Small intestine (tissue), 7 donors: ENCODE measurements at regions not wholly inside any gene's neighbourhood (a gene's known extent, or its start where the extent isn't known, plus 50 kb on each side); places are given as distances from the start of the nearest gene placed in this dataset.
"Not testable (repeated sequence)": the region's sequence is repeated elsewhere in the genome, so short reads cannot be mapped to it uniquely, and the experiment has no call there.

Source experiments
- DNase-seq, 2 donors: peaks; one replicate each; pipeline versions ENCODE4 v3.0.0 to v3.0.0-alpha.2; 2013
- FAIRE-seq: peaks from 2 replicates; lab custom pipeline; 2012; peaks lifted over from hg19 to GRCh38; lab: Jason Lieb, UNC
- H3K27ac ChIP-seq, 3 donors: one replicate each; pipeline ENCODE4 v1.5.1; 2013; ENCODE audit warnings: low read length in 2 of 3, mild to moderate bottlenecking in 2 of 3, control low read depth in 1 of 3, inconsistent platforms in 1 of 3, low read depth in 1 of 3, moderate library complexity in 1 of 3
- H3K27me3 ChIP-seq, 3 donors: one replicate each; pipeline ENCODE4 v1.6.1; 2013; ENCODE audit warnings: low read length in 3 of 3, inconsistent platforms in 1 of 3; ENCODE audit not compliant: control insufficient read depth in 3 of 3, insufficient read depth in 3 of 3
- H3K36me3 ChIP-seq, 3 donors: one replicate each; pipeline ENCODE4 v1.6.1; 2013; ENCODE audit warnings: low read length in 3 of 3, inconsistent platforms in 1 of 3, low read depth in 1 of 3, mild to moderate bottlenecking in 1 of 3, moderate library complexity in 1 of 3; ENCODE audit not compliant: control insufficient read depth in 3 of 3, insufficient read depth in 2 of 3
- H3K4me1 ChIP-seq, 3 donors: one replicate each; pipeline ENCODE4 v1.6.1; 2013; ENCODE audit warnings: low read length in 2 of 3, inconsistent platforms in 1 of 3, low read depth in 1 of 3, mild to moderate bottlenecking in 1 of 3, moderate library complexity in 1 of 3; ENCODE audit not compliant: control insufficient read depth in 3 of 3, insufficient read depth in 2 of 3
- H3K4me3 ChIP-seq, 3 donors: one replicate each; pipeline ENCODE4 v1.5.1; 2013; ENCODE audit warnings: low read length in 3 of 3, control low read depth in 1 of 3, inconsistent platforms in 1 of 3, low read depth in 1 of 3, mild to moderate bottlenecking in 1 of 3, moderate library complexity in 1 of 3
- H3K9me3 ChIP-seq, 2 donors: one replicate each; pipeline ENCODE4 v1.6.1; 2013; ENCODE audit warnings: low read depth in 1 of 2, low read length in 1 of 2; ENCODE audit not compliant: control insufficient read depth in 2 of 2, insufficient read depth in 1 of 2
- WGBS, 3 donors: extraction: QIAGEN DNeasy Blood & Tissue Kit; methylation state at CpG; one replicate each; pipeline ENCODE4 v1.1.7; 2013; 5-methylcytosine and 5-hydroxymethylcytosine counted together
- donor health status: healthy with polysubstance abuse.
- donor health status: control.
- donor health status: control.
- donor health status: Bipolar disorder and iron deficiency.
- donor health status: healthy.

DNA sequence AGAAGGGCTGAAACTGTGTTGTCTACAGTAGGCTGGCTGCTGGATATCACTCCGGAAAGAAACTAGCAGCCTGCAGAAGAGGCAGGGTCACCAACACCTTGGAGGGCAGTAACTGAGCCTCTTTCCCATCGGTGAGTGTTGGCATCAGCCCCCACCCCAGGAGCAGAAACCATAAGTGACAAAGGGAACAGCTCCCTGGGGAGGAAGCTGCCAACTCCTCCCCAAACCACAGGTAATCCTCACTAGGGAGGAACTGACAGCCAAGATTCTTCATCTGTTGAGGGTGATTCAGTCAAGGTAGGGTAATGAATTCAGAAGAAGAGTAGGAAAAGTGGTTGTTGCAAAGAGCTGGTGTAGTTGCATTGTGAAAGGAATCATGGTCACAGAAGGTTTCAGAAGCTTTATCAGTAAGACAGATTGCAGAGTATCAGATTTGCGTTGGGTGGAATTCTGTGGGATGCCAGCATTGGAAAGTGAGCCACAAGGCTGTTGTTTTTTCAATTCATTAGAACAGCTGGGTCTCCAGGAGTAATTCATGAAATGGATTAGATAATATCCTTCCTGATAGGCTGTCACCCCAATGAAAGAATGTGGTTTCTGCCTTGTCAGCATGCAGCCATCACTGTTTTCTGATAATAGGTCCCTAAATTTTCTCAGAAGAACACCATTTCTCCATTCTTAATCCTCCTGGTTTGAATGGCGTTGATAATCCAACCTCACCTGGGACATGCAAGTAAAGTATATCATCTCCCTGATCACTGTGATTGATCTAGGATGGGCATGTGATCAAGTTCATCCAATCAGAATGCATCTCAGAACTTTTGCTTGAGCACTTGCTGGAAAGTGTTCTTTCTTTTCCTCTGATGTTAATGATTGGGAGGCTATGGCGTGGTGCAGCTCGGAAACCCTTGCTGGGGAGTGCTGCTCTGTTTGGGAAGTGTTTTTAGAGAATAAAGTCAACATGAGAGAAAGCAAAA, 75.0 kb upstream of the CTBP2 start:
- FAIRE-seq (no peak), DNase-seq (no peak)
- 73 to 78% (median 76%) methylated on average over 6 of the region's 6 CpGs for WGBS, 3 donors
- no peaks in the 10 kb centered on the region for H3K27me3 ChIP-seq
- no peaks in the 10 kb centered on the region for H3K4me1 ChIP-seq
- H3K27ac ChIP-seq: no peak overlapping the region
- H3K4me3 ChIP-seq: no peak overlapping the region
- H3K36me3 ChIP-seq: no peaks in the 10 kb centered on the region
- peaks cover 0 to 2% of the 10 kb centered on the region in 2 donors for H3K9me3 ChIP-seq

DNA sequence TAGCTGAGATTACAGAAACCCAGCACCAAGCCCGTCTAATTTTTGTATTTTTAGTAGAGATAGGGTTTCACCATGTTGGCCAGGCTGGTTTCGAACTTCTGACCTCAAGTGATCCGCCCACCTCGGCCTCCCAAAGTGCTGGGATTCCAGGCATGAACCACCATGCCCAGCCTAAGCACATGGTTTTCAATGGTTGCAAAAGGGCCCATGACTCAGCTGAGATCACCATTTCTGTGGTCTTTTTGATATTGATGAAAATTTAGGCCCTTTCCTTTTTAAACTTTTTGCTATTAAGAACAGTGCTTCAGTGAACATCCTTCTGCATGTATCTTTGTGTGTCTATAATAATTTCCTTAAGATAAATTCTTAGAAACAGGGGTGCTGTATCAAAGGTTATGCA, 74.2 kb upstream of the CTBP2 start:
- not testable (repeated sequence) for FAIRE-seq, H3K4me1 ChIP-seq, DNase-seq, H3K27ac ChIP-seq, H3K27me3 ChIP-seq, H3K9me3 ChIP-seq, H3K36me3 ChIP-seq, H3K4me3 ChIP-seq
- 68 to 84% (median 82%) methylated on average over 4 of the region's 4 CpGs for WGBS, 3 donors

DNA sequence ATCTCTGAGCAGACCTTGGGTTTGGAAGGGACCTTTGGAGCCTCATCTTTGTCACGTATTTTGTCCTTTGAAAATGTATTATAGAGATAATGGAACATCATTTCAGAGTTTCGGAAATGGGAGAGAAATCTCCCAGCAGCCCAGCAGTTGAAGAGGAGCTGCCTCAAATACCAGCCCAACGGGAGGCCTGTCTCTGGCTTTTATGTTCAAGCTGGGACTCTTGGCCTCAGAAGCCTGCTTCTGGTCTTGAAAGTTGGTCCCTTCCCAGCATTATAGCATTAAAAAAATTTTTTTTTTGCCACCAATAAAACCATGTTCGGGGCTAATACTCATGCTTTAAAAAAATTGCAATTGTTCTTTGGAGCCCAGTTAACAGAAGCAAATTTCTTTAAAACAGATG, 73.4 kb upstream of the CTBP2 start:
- Histone ChIP-seq H3K27me3 (no peaks in the 10 kb centered on the region), H3K4me1 (no peaks in the 10 kb centered on the region), H3K36me3 (no peaks in the 10 kb centered on the region), H3K4me3 (no peak overlapping the region), H3K9me3 (peaks cover 0 to 2% of the 10 kb centered on the region in 2 donors), H3K27ac (no peak overlapping the region)
- DNase-seq (no peak), FAIRE-seq (no peak)
- 77 to 85% (median 78%) methylated on average over 4 of the region's 4 CpGs for WGBS, 3 donors

DNA sequence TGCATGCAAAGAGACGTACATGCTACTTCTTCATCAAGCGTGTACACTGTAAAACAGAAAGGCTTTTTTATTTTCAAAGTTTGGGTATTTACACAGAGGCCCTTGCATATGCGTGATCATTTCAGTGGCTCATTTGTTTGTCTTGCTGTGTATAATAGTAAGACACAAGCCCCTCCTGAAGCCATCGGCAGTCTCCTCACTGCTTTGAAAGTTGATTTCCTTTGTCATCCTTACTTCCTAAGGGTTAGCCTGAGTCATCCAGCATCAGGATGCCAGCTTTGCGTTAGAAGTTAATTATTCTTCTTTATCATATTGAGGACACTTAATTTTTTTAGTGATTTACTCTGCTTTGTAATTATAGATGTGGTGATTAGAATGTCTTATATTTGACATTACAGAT, 72.5 kb upstream of the CTBP2 start:
- H3K36me3 ChIP-seq: no peaks in the 10 kb centered on the region

DNA sequence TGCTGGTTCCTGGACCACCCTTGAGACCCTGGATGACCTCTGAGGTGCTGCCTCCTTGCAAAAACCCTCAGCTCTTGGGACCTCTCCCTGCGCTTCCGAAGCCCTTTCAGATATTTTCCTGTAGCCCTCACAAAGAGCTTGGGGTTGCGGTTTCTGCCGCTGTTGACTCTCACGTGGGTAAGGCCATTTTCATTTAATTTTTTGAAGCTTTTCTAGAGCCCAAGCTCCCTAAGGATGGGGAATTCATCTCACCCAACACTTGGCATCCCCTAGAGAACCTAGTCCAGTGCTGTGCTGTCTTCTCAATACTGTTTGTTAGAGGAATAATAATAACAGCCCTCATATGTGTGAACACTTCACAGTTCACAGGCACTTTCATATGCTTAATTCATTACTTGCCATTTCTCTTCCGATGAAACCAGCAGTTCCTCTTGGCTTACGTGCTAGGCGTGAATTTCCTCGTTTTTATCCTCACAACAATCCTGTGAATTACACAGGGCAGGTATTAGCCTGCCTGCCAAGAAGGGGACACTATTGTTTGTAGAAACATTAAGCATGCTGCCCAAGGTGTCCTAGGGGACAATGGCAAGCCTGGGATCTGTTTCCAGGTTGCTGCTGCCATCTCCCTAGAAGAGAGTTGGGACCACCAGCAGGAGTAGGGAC, 71.6 kb upstream of the CTBP2 start:
- Histone ChIP-seq H3K4me3 (no peak overlapping the region), H3K36me3 (no peaks in the 10 kb centered on the region), H3K9me3 (no peaks in the 10 kb centered on the region), H3K27ac (no peak overlapping the region), H3K27me3 (no peaks in the 10 kb centered on the region), H3K4me1 (no peaks in the 10 kb centered on the region)
- no peak for DNase-seq
- 86 to 88% (median 87%) methylated on average over 9 of the region's 9 CpGs for WGBS, 3 donors
- FAIRE-seq: no peak

More for the DNA sequence above, 72.5 kb upstream of the CTBP2 start:
- no peak overlapping the region for H3K27ac ChIP-seq
- FAIRE-seq (no peak), DNase-seq (no peak)
- H3K4me3 ChIP-seq: no peak overlapping the region
- 82 to 83% (median 83%) methylated on average over 5 of the region's 5 CpGs for WGBS, 3 donors
- H3K4me1 ChIP-seq: no peaks in the 10 kb centered on the region
- no peaks in the 10 kb centered on the region for H3K9me3 ChIP-seq
- no peaks in the 10 kb centered on the region for H3K27me3 ChIP-seq

DNA sequence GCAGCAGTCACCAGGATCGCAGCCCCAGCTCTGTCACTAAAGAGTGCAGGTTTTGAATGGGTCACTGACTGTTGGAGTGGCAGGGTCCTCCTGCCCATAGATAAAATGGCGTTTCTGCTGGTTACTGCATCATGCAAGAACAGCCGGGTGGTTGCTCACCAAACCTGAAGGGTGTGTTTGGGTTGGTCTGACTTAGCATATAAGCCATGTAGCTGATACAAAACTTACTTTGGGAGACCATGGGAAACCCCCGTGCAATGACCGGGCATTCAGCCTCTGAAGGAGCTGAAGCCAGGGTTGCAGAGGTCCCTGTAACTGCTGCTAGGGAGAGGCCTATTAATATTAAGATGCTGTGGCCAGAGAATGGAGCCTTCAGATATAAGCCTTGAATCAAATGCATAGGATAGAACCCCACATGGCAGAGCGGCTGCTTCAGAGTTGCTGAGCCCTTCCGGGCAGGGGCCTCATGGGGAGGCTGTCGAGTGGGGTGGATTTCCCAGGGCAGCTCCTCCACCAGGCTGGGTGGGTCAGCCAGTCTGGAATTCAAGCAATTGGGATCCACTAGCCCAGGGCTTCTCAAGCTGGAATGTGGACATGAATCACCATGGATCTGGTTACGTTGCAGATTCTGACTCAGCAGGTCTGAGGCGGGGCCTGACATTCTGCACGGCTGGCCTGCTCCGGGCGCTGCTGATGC, 70.9 kb upstream of the CTBP2 start:
- DNase-seq (no peak), FAIRE-seq (no peak)
- no peaks in the 10 kb centered on the region for H3K4me1 ChIP-seq
- H3K36me3 ChIP-seq: no peaks in the 10 kb centered on the region
- no peak overlapping the region for H3K4me3 ChIP-seq
- H3K27me3 ChIP-seq: no peaks in the 10 kb centered on the region
- no peaks in the 10 kb centered on the region for H3K9me3 ChIP-seq
- H3K27ac ChIP-seq: no peak overlapping the region
- 84 to 90% (median 88%) methylated on average over 13 of the region's 13 CpGs for WGBS, 3 donors

DNA sequence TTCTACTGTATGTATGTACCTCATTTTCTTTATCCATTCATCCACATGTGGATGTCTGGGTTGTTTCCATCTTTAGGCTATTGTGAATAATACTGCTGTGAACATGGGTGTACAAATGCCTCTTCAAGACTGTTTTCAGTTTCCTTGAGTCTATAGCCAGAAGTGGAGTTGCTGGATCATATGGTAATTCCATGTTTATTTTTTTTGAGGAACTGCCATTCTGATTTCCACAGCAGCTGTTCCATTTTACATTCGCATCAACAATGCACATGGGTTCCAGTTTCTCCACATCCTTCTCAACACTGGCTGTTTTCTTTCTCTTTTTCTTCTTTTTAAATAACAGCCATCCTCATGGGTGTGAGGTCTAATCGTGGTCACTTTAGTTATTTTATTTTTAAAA, 69.9 kb upstream of the CTBP2 start:
- 73 to 87% (median 79%) methylated on average over 2 of the region's 2 CpGs for WGBS, 3 donors
- Histone ChIP-seq H3K36me3 (no peaks in the 10 kb centered on the region), H3K4me1 (peaks cover 0 to 1% (median 0%) of the 10 kb centered on the region in 3 donors), H3K27me3 (no peaks in the 10 kb centered on the region), H3K27ac (no peak overlapping the region), H3K4me3 (no peak overlapping the region), H3K9me3 (no peaks in the 10 kb centered on the region)
- no peak for DNase-seq
- FAIRE-seq: no peak

DNA sequence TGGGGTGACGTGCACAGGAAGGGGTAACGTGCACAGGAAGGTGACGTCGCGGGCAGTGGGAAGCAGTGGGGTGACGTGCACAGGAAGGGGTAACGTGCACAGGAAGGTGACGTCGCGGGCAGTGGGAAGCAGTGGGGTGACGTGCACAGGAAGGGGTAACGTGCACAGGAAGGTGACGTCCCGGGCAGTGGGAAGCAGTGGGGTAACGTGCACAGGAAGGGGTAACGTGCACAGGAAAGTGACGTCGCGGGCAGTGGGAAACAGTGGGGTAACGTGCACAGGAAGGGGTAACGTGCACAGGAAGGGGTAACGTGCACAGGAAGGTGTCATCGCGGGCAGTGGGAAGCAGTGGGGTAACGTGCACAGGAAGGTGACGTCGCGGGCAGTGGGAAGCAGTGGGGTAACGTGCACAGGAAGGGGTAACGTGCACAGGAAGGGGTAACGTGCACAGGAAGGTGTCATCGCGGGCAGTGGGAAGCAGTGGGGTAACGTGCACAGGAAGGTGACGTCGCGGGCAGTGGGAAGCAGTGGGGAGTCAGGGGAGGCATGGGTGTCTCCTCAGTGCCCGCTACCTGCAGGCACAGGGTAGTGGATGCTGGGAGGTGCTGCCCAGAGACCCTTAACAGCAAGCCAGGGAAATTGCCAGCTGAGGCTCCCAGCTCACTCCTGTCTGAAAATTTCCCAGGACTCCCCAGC, 68.0 kb upstream of the CTBP2 start:
- not testable (repeated sequence) for H3K27me3 ChIP-seq, DNase-seq, H3K9me3 ChIP-seq, FAIRE-seq, H3K36me3 ChIP-seq, H3K27ac ChIP-seq, H3K4me3 ChIP-seq, H3K4me1 ChIP-seq
- WGBS, 3 donors: 76 to 87% (median 81%) methylated on average over 30 to 36 of the region's 38 CpGs
